NCI-H1694 treated with DMSO at 0.1 percent for 48 hours (cell line): ENCODE measurements at regions not wholly inside any gene's neighbourhood (a gene's known extent, or its start where the extent isn't known, plus 50 kb on each side); places are given as distances from the start of the nearest gene placed in this dataset.

Source experiments
- DNase-seq: peaks from one replicate; lab custom pipeline; 2025; lab: John Stamatoyannopoulos, UW

DNA sequence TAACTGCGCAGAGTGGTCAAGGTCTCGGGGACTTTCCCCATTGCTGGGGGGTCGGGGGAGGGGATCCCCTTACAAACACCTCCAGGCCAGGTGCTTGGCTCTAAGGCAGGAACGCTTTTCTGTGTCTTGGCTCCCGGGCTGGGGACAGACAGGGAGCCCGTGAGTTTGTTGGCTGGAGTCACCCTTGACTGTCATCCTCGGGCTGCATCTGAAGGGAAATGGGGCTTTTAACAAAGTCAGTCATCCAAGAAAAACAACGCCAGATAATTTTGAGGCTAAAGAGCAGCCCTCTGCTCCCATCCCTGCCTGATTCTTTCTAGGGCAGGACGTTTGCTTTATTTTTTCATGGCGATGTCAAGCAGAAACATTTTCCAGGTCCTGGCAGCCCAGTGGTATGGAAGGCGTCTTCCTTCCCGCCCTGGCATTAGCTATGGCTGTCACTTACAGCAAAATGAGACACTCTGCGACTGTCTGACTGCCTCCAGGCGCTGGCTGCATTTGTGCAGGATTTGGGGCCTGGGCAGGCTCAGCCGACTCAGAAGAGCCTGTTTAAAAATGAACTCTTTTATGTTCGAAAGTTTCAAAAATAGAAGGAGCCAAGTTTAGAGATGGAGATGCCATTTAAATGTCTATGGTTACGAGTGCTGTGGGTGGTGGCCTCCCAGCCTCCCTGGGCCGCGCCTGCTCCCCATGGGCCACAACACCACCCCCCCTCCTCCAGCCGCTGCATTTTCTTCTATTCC, 54.7 kb upstream of the TNS3 start:
- no peak for DNase-seq

- no peak for DNase-seq
These were observed 54.1 kb upstream of the TNS3 start for GRCh38 chr7:47636081-47636432.

DNA sequence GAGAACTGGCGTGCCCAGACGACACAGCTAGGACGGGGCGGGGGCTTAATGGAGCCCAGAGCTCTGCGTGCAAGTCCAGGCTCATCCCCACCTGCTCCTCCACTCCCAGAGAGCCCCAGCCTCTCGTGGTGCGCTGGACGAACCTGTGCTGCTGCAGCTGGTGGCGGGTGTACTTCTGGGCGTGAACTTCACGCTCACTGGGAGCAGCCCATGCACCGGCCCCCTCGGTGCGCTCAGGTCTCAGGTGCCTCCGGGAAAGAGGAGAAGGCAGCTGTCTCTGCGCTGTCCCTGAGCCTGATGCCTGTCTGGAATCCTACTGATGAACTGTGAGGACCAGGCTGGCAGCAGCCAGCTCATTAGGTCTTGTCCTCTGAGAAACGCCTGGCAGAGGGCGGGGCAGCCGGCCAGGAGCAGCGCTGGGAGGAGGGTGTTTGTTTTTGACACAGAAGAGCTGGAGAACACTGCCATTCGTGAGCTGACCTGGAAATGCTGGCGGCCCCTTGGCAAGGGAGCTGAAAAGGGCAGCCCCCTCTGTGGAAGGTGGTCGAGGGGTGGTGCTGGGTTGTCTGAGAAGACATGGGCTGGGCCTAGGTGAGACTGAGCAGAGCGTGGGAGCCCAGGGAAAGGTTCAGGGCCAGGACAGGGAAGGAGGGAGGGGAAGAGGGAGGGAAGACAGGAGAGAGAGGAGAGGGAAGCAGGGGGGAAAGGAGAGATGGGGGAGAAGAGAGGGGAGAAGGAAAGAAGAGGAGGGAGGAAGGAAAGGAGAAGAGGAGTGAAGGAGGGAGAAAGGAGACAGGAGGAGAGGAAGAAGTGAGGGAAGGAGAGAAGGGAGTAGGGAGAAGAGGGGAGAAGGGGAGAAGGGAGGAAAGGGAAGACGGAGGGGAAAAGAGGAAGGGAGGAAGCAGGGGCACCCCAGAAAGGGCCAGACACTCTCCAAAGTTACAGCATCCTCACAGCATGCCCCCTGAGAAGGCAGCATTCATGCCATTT, 53.5 kb upstream of the TNS3 start:
- DNase-seq, result peak; percentile 25

GRCh38 chr7:47634273-47634672, 52.4 kb upstream of the TNS3 start:
- DNase-seq, result no peak

GRCh38 chr7:47633134-47633533, 51.2 kb upstream of the TNS3 start:
- DNase-seq, result no peak
